OCI-LY3 (cell line): ENCODE measurements at regions not wholly inside any gene's neighbourhood (a gene's known extent, or its start where the extent isn't known, plus 50 kb on each side); places are given as distances from the start of the nearest gene placed in this dataset.

ENCODE experiments used
- H2AFZ ChIP-seq: fragments of 200-600, 300-600 bp; shearing (Covaris generic); 2 replicates; pipeline ENCODE4 v1.6.0; 2014; ENCODE audit warnings: antibody characterized with exemption, low read depth, low read length
- H3K27ac ChIP-seq: fragments of 200-600, 300-600 bp; sonication (generic); 2 replicates; pipeline ENCODE4 v1.5.1; 2014; ENCODE audit warnings: mild to moderate bottlenecking, low read length, moderate library complexity, mixed read lengths
- H3K27me3 ChIP-seq: fragments of 200-600, 300-600 bp; sonication (generic); 2 replicates; pipeline ENCODE4 v1.6.1; 2014; ENCODE audit warnings: low read depth, low read length, mixed read lengths
- H3K36me3 ChIP-seq: fragments of 200-600, 300-600 bp; sonication (generic); replicated peaks from 2 replicates; pipeline ENCODE3; 2014; ENCODE audit warnings: low read depth, low read length, mixed read lengths
- H3K4me1 ChIP-seq: fragments of 300-600, 200-600 bp; sonication (generic); 2 replicates; pipeline ENCODE4 v1.6.1; 2014; ENCODE audit warnings: low read length, mixed read lengths
- H3K4me2 ChIP-seq: fragments of 200-600, 300-600 bp; sonication (generic); 2 replicates; pipeline ENCODE4 v1.6.1; 2014; ENCODE audit warnings: low read length, mixed read lengths
- H3K4me3 ChIP-seq: fragments of 300-600, 200-600 bp; sonication (generic); 2 replicates; pipeline ENCODE4 v1.5.1; 2014; ENCODE audit warnings: antibody characterized with exemption, mild to moderate bottlenecking, low read length, moderate library complexity
- H3K79me2 ChIP-seq: fragments of 300-600, 200-600 bp; shearing (Covaris generic); 2 replicates; pipeline ENCODE4 v1.6.1; 2014; ENCODE audit warnings: mild to moderate bottlenecking, low read length, mixed read lengths
- H3K9ac ChIP-seq: fragments of 300-600, 200-600 bp; shearing (Covaris generic); 2 replicates; pipeline ENCODE4 v1.6.0; 2014; ENCODE audit warnings: mild to moderate bottlenecking, low read length, moderate library complexity
- H3K9me3 ChIP-seq: fragments of 200-600, 300-600 bp; shearing (Covaris generic); 2 replicates; pipeline ENCODE4 v1.6.1; 2014; ENCODE audit warnings: low read length, mixed read lengths; ENCODE audit not compliant: insufficient read depth
- H4K20me1 ChIP-seq: fragments of 200-600, 300-600 bp; sonication (generic); 2 replicates; pipeline ENCODE4 v1.6.1; 2016; ENCODE audit warnings: low read length, mixed read lengths; ENCODE audit not compliant: insufficient read depth
- CTCF ChIP-seq: fragments of 200-600, 300-600 bp; sonication (generic); IDR thresholded peaks from 2 replicates; pipeline ENCODE4 v1.5.1; 2014; ENCODE audit warnings: antibody characterized with exemption, low read length, low read depth
- EZH2phosphoT487 ChIP-seq: fragments of 200-600 bp; shearing (Covaris generic); IDR thresholded peaks from 2 replicates; pipeline ENCODE4 v1.6.1; 2018; ENCODE audit warnings: antibody characterized with exemption, mixed run types, low read depth

- TF ChIP-seq CTCF, result no peak
- TF ChIP-seq EZH2phosphoT487, result no peak
- H4K20me1 ChIP-seq, result no peaks in the 10 kb centered on the region
Measured at GRCh38 chr12:115577401-115577800, 700.1 kb downstream of the MED13L start.

GRCh38 chr12:115574826-115575225 is 702.7 kb downstream of the MED13L start:
- no peaks in the 10 kb centered on the region for H3K9me3 ChIP-seq
- H3K9ac ChIP-seq, result no peak overlapping the region
- no peaks in the 10 kb centered on the region for H4K20me1 ChIP-seq
- H3K4me1 ChIP-seq, result peaks cover 28% of the 10 kb centered on the region
- TF ChIP-seq EZH2phosphoT487 (no peak), CTCF (no peak)
- H3K36me3 ChIP-seq, result no peaks in the 10 kb centered on the region
- no peak overlapping the region for H3K27ac ChIP-seq
- no peak overlapping the region for H3K4me3 ChIP-seq
- H3K79me2 ChIP-seq, result no peaks in the 10 kb centered on the region
- no peak overlapping the region for H3K4me2 ChIP-seq
- H2AFZ ChIP-seq, result no peak overlapping the region
- H3K27me3 ChIP-seq, result peaks cover 12% of the 10 kb centered on the region; the same call in 1 of the 2 replicates

More at GRCh38 chr12:115577401-115577800, 700.1 kb downstream of the MED13L start:
- Histone ChIP-seq H3K36me3 (no peaks in the 10 kb centered on the region), H3K4me3 (no peak overlapping the region), H2AFZ (no peak overlapping the region), H3K79me2 (no peaks in the 10 kb centered on the region), H3K4me2 (no peak overlapping the region), H3K27ac (no peak overlapping the region), H3K9me3 (no peaks in the 10 kb centered on the region), H3K4me1 (peaks cover 20% of the 10 kb centered on the region), H3K9ac (no peak overlapping the region), H3K27me3 (peaks cover 34% of the 10 kb centered on the region)

DNA sequence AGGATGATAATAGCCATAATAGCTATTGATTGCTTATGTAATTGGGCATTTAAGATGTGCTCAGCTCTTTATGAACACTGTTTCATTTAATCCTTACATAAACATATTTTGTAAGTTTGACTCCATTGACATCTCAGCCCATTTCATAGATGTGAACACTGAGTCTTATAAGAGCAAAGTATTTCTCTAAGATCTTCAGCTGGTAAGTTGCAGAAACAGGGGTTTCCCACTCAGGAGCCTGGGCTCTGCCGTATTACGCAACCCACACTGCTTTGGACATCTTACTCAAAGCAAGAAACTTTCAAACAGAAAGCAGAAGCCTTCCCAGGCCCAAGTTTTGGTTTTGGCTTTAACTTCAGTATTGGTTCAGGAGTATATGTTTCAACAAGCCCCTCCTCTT is 705.1 kb downstream of the MED13L start:
- H3K36me3 ChIP-seq, result no peaks in the 10 kb centered on the region
- peak overlapping the region; percentile 54 for H3K4me3 ChIP-seq
- H3K27me3 ChIP-seq, result no peaks in the 10 kb centered on the region
- H3K79me2 ChIP-seq, result no peaks in the 10 kb centered on the region
- peak overlapping the region; percentile 79 for H3K4me2 ChIP-seq
- H2AFZ ChIP-seq, result no peak overlapping the region
- no peaks in the 10 kb centered on the region for H4K20me1 ChIP-seq
- peaks cover 28% of the 10 kb centered on the region for H3K4me1 ChIP-seq
- no peaks in the 10 kb centered on the region for H3K9me3 ChIP-seq
- peak overlapping the region; percentile 66 for H3K27ac ChIP-seq
- peak overlapping the region; percentile 55; the same call in 1 of the 2 replicates for H3K9ac ChIP-seq
- TF ChIP-seq CTCF, result no peak
- TF ChIP-seq EZH2phosphoT487, result no peak

DNA sequence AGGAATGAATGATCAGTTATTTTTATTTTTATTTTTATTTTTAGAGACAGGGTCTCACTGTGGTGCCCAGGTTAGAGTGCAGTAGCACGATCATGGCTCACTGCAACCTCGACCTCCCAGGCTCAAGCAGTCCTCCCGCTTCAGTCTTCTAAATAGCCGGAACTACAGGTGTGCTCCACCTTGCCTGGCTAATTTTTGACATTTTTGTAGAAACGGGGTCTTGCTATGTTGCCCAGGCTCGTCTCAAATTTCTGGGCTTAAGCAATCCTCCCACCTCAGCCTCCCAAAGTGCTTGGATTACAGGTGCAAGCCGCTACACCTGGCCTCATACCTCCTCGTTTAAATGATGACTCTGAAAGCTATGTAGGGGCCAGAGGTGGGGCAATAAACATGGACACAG is 706.0 kb downstream of the MED13L start:
- Histone ChIP-seq H3K4me1 (peaks cover 28% of the 10 kb centered on the region), H3K9ac (no peak overlapping the region), H3K4me3 (no peak overlapping the region), H3K9me3 (no peaks in the 10 kb centered on the region), H3K27me3 (no peaks in the 10 kb centered on the region), H3K4me2 (no peak overlapping the region), H2AFZ (no peak overlapping the region), H4K20me1 (no peaks in the 10 kb centered on the region), H3K79me2 (no peaks in the 10 kb centered on the region), H3K27ac (no peak overlapping the region), H3K36me3 (no peaks in the 10 kb centered on the region)
- TF ChIP-seq CTCF (no peak), EZH2phosphoT487 (no peak)
